GM21360 (cell line): ENCODE measurements at regions not wholly inside any gene's neighbourhood (a gene's known extent, or its start where the extent isn't known, plus 50 kb on each side); places are given as distances from the start of the nearest gene placed in this dataset.

Experiments
- ATAC-seq: cut with Tn5 transposase; IDR thresholded peaks from one replicate; pipeline ENCODE4 v1.9.1; 2021; ENCODE audit warnings: mild to moderate bottlenecking, moderate library complexity; ENCODE audit not compliant: unreplicated experiment

- ATAC-seq = no peak
Observed at GRCh38 chr14:56870336-56870735, 60.1 kb upstream of the OTX2 start.

DNA sequence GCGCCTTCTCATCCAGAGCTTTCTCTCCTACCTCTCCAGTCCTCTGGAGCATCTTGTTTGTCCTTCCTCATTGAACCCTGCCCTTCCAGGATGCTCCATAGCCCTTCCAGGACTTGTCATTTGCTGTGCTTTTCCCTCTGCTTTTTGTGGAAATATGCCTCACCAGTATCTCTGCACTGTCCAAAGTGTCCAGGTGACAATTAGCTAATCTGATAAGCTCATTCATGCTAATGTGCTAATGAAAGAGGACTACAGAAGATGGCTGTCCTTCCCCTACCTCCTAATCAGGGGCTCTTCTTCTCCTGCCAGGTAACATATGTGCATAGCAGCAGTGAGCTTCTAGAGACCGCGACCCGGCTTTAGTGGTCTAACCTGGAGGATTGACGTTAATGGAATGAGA, 58.4 kb upstream of the OTX2 start:
- ATAC-seq = no peak

DNA sequence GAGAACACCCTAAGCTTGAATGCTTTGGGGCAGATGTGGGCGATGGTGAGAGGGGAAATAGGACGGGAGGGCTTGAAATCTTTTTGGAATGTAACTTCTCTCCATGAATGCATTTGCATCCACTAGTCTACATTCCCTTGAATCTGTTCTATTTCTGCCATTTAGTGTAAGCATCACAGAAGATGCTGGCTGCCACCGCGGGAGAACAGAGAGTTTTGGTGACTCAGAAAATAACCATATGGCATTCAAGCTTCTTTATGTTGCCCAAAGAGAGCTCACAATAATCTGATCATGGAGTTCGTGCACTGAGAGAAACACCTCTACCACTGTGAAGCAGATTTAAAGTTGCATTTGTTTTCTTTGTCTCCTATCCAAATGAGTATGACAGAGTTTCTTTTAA, 52.6 kb upstream of the OTX2 start:
- ATAC-seq = no peak

DNA sequence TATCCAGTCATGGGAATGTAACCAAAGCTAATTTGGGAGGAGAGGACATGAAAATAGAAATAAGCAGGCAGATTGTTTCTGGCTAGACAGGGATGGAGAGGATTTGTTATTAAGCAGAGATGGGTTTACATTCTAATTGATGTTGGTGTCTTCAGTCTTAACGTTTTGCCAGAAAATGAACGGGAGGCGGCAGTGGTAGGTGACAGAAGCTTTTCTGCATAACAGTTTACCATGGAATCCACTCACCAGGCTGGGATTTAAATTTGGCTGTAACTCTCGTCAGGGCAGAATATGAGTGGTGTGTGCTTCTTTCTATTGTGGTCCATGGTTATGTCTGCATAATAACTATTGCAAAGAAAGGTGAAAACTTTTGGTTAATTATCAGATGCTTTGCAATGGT, 50.2 kb upstream of the OTX2 start:
- no peak for ATAC-seq
